Lung (tissue), 11 donors: ENCODE measurements at regions not wholly inside any gene's neighbourhood (a gene's known extent, or its start where the extent isn't known, plus 50 kb on each side); places are given as distances from the start of the nearest gene placed in this dataset.
A peak's percentile ranks its signal among the peaks of the same experiment; 100 is the strongest.

ENCODE experiments used
- ATAC-seq: fragments of 200-7000 bp; cut with Tn5 transposase; one replicate; pipeline ENCODE4 v1.9.1; 2020; ENCODE audit warnings: moderate number of reproducible peaks; ENCODE audit not compliant: insufficient read depth, low FRiP score
- DNase-seq, 3 donors: peaks; one replicate each; pipeline ENCODE4 v3.0.0-alpha.2; 2013 to 2017
- H3K27ac ChIP-seq, 2 donors: one replicate each; pipeline ENCODE4 v1.5.1; 2013; ENCODE audit warnings: mild to moderate bottlenecking in 2 of 2, moderate library complexity in 2 of 2, control low read depth in 1 of 2, inconsistent platforms in 1 of 2, low read depth in 1 of 2, low read length in 1 of 2
- H3K27me3 ChIP-seq, 3 donors: one replicate each; pipeline ENCODE4 v1.5.1; 2013; ENCODE audit warnings: low read length in 2 of 3; ENCODE audit not compliant: control insufficient read depth in 3 of 3, insufficient read depth in 3 of 3
- H3K36me3 ChIP-seq, 4 donors: one replicate each; pipeline ENCODE4 v1.5.1; 2013; ENCODE audit warnings: low read length in 4 of 4, mild to moderate bottlenecking in 1 of 4, moderate library complexity in 1 of 4; ENCODE audit not compliant: control insufficient read depth in 4 of 4, insufficient read depth in 4 of 4
- H3K4me1 ChIP-seq, 5 donors: one replicate each; pipeline ENCODE4 v1.5.1; 2013; ENCODE audit warnings: low read length in 5 of 5, mild to moderate bottlenecking in 2 of 5, moderate library complexity in 1 of 5; ENCODE audit not compliant: control insufficient read depth in 5 of 5, insufficient read depth in 5 of 5
- H3K4me3 ChIP-seq: one replicate; pipeline ENCODE4 v1.5.1; 2013; ENCODE audit warnings: mild to moderate bottlenecking, control low read depth, moderate library complexity
- H3K9ac ChIP-seq, 2 donors: one replicate each; pipeline ENCODE4 v1.5.1; 2013; ENCODE audit warnings: low read length in 2 of 2, control low read depth in 1 of 2; ENCODE audit not compliant: insufficient read depth in 1 of 2
- H3K9me3 ChIP-seq, 4 donors: one replicate each; pipeline ENCODE4 v1.5.1; 2013; ENCODE audit warnings: low read length in 3 of 4, mild to moderate bottlenecking in 1 of 4, moderate library complexity in 1 of 4; ENCODE audit not compliant: control insufficient read depth in 4 of 4, insufficient read depth in 3 of 4
- WGBS, 2 donors: extraction: QIAGEN DNeasy Blood & Tissue Kit; methylation state at CpG; one replicate each; pipeline ENCODE4 v1.1.7; 2013; 5-methylcytosine and 5-hydroxymethylcytosine counted together
- TF ChIP-seq, protein P1 (sequence below): IDR thresholded peaks from 2 replicates; pipeline ENCODE4 v1.5.1; 2012; ENCODE audit warnings: mild to moderate bottlenecking; ENCODE audit errors: control extremely low read depth, extremely low read depth
- donor health status: control.
- donor health status: control.
- donor health status: Bipolar disorder and iron deficiency.
- donor health status: healthy.
- donor health status: DM: yes; HTN: yes; CAD: no.

GRCh38 chr6:4585682-4586468 lies 190.3 kb upstream of the CDYL start:
- Histone ChIP-seq H3K27me3 (no peaks in the 10 kb centered on the region), H3K27ac (no peak overlapping the region), H3K9ac (no peak overlapping the region), H3K4me1 (no peaks in the 10 kb centered on the region), H3K9me3 (peaks cover 0 to 2% (median 0%) of the 10 kb centered on the region in 4 donors), H3K4me3 (no peak overlapping the region), H3K36me3 (no peaks in the 10 kb centered on the region)
- DNase-seq (no peak), ATAC-seq (no peak)
- 74 to 85% methylated on average over 5 of the region's 5 CpGs for WGBS, 2 donors
- TF ChIP-seq, protein P1, sequence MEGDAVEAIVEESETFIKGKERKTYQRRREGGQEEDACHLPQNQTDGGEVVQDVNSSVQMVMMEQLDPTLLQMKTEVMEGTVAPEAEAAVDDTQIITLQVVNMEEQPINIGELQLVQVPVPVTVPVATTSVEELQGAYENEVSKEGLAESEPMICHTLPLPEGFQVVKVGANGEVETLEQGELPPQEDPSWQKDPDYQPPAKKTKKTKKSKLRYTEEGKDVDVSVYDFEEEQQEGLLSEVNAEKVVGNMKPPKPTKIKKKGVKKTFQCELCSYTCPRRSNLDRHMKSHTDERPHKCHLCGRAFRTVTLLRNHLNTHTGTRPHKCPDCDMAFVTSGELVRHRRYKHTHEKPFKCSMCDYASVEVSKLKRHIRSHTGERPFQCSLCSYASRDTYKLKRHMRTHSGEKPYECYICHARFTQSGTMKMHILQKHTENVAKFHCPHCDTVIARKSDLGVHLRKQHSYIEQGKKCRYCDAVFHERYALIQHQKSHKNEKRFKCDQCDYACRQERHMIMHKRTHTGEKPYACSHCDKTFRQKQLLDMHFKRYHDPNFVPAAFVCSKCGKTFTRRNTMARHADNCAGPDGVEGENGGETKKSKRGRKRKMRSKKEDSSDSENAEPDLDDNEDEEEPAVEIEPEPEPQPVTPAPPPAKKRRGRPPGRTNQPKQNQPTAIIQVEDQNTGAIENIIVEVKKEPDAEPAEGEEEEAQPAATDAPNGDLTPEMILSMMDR: no peak

- H3K4me3 ChIP-seq: no peak overlapping the region
- TF ChIP-seq, protein P1: no peak
- H3K27ac ChIP-seq: no peak overlapping the region
- H3K9ac ChIP-seq: no peak overlapping the region
- ATAC-seq (no peak), DNase-seq (no peak)
- no peaks in the 10 kb centered on the region for H3K36me3 ChIP-seq
- WGBS, 2 donors: 94 to 95% methylated on average over 5 of the region's 5 CpGs
- no peaks in the 10 kb centered on the region for H3K4me1 ChIP-seq
- H3K9me3 ChIP-seq: peaks cover 0 to 2% (median 0%) of the 10 kb centered on the region in 4 donors
- H3K27me3 ChIP-seq: no peaks in the 10 kb centered on the region
These were observed 191.4 kb upstream of the CDYL start for GRCh38 chr6:4584801-4585200.

DNA sequence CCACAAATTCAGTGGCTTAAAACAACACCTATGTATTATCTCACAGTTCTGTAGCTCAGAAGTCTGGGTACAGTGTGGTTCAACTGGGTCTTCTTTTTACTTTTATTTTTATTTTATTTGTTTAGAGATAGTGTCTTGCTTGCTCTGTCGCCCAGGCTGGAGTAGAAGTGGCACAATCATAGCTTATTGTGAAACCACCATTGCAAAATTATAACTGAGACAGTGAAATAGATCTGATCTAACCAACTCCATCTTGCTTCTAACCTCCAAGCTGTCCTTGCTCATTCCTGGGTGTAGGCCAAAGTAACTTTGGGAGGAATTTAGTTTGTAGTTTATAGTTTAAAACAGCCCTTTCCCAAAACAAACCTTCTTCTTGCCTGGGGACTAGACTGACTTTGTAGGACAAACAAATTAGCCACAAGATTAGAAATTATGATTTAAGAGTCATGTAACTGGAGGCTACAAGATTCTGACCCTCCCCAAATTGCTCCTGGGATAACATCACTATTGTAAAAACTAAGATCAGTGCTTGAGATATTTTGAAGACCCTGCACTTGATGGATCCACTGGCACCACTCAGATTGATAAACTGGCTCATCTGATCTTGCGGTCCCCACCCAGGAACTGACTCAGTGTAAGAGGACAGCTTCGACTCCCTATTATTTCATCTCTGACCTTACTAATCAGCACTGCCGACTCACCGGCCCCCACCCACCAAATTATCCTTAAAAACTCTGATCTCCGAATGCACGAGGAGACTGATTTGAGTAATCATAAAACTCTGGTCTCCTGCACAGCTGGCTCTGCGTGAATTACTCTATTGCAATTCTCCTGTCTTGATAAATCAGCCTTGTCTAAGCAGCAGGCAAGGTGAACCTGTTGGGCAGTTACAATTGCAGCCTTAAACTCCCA lies 193.4 kb upstream of the CDYL start:
- DNase-seq: peak in 2 of 3 donors; percentile 32 to 46
- peak; percentile 47 for ATAC-seq
- Histone ChIP-seq H3K9me3 (peaks cover 0 to 2% (median 0%) of the 10 kb centered on the region in 4 donors), H3K4me3 (no peak overlapping the region), H3K9ac (no peak overlapping the region), H3K27me3 (no peaks in the 10 kb centered on the region), H3K27ac (peak overlapping the region in 1 of 2 donors; percentile 56), H3K4me1 (peaks cover 0 to 4% (median 0%) of the 10 kb centered on the region in 5 donors), H3K36me3 (no peaks in the 10 kb centered on the region)
- WGBS, 2 donors: 82 to 84% methylated on average over 8 of the region's 8 CpGs
- TF ChIP-seq, protein P1: no peak
